ENCODE measurements at regions not wholly inside any gene's neighbourhood (a gene's known extent, or its start where the extent isn't known, plus 50 kb on each side); places are given as distances from the start of the nearest gene placed in this dataset.

DNA sequence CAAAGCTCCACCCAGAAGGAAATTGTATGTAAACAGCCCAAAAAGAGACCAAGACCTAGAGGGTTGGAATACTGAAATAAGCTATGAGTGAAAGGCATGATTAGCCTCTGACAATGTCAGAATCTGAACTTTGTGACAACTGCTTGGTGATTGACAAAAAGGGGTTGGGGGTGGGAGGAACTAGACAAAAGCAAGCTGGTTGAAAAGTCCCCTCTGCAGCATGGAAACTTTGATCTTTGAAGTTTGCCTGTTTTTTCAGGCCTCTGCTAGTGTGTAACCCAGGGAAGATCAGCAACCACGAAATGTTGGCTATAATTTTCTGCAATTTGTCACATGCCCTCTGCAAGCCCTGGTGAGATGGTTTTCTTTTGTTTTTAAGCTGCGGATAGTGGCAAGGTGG is 104.8 kb upstream of the SLC25A13 start:
- TF ChIP-seq CTCF (IDR thresholded peaks at IDR 0.05) (no peak), POLR2A (IDR thresholded peaks at IDR 0.05) (no peak)
